Activated CD4-positive, alpha-beta T cell treated with anti-CD3 and anti-CD28 coated beads, Interleukin-2, amount 50 U/mL, for 24 hours (primary cell): ENCODE measurements at regions not wholly inside any gene's neighbourhood (a gene's known extent, or its start where the extent isn't known, plus 50 kb on each side); places are given as distances from the start of the nearest gene placed in this dataset.
"Not testable (repeated sequence)": the region's sequence is repeated elsewhere in the genome, so short reads cannot be mapped to it uniquely, and the experiment has no call there.

ENCODE experiments used
- DNase-seq, 2 donors: peaks; one replicate each; pipeline ENCODE4 v3.0.0-alpha.2; 2020; ENCODE audit warnings: low read depth in 1 of 2, low spot score in 1 of 2

DNA sequence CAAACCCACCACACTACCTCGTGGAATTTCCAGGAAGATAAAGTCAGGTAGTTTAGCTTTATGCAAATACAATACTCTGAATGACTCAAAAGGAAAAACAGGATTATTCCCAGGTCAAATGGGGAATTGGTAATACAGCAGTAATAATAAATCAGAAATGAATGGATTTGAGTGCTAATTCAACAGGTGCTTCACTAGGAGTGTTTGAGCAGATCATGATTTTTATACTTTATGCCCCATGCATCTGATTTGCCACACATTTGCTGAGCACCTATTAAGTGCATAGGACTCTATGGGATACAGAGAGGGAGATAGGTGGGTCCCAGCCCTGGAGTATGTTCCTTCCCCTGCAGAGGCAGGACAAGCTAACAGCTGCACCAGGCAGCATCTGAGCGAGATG is 381.4 kb upstream of the PODXL start:
- no peak for DNase-seq

DNA sequence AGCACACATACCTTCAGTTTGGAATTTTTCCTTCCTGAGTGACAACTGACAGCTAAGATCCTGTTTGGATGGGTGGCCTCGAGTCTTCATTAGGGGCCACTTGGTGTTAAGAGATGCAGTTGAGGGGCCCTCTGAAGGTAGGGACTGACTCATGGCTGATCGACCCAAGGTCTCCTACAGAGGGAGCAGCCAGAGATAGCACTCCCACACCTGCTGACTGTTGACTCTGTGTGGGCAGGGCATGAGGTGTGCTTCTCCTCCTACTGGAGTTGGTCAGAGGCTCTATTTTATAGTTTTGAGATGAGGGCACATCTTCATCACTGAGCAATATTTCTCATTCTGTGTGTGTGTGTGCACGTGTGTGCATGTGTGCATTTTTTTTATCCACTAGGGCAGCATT is 378.8 kb upstream of the PODXL start:
- no peak for DNase-seq

DNA sequence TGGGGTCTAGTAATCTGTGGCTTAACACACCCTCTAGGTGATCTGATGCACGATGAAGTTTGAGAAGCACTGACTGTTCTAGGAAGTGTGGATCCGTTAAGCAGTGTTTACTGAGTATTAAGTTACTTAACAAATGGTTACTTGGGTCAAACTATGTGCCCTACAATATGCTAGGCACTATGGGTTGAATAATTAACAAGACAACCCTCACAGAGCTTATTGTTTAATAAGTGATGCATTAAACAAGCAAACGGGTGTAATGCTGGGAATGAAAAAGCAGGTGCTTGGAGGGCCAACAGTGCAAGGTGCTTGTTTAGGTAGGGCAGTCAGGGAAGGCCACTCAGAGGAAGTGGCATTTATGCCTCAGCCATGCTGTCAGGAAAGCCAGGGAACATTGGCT is 378.0 kb upstream of the PODXL start:
- no peak for DNase-seq

DNA sequence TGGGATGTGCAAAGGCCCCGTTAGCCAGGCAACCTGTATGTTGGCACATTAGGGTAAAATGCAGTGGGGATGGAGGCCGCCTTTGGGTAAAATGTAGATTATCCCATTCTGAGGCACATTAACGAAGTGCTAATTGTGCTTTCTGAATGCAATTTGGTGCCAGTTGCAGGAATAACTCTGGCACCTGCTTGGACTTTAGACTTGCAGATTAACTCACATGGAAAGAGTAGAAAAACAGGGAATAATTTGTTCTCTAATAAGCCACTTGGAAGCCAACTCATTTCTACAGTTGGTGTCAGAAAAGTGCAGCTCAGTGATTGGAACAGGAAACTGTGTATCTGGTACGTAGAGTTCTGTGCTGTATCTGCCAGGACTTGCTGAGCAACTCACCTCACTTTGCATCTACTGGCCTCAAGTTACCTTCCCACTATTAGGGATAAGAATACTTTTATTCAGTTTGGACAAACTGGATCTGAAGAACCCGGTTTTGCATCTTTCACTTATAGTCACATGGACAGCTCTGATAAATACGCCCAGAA is 377.4 kb upstream of the PODXL start:
- no peak for DNase-seq

DNA sequence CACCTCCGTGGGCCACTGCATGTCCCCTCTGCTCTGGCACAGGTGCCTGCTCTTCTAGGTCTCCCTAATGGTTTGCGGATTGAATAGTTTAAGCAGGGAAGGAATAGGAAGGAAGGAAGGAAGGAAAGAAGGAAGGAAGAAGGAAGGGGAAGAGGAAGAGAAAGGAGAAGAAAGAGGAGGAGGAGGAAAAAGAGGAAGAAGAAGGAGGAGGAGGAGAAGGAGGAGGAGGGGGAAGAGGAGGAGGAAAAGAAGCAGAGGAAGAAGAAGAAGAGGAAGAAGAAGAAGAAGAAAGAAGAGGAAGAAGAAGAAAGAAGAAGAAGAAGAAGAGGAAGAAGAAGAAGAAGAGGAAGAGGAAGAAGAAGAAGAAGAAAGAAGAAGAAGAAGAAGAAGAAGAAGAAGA is 376.8 kb upstream of the PODXL start:
- not testable (repeated sequence) for DNase-seq

DNA sequence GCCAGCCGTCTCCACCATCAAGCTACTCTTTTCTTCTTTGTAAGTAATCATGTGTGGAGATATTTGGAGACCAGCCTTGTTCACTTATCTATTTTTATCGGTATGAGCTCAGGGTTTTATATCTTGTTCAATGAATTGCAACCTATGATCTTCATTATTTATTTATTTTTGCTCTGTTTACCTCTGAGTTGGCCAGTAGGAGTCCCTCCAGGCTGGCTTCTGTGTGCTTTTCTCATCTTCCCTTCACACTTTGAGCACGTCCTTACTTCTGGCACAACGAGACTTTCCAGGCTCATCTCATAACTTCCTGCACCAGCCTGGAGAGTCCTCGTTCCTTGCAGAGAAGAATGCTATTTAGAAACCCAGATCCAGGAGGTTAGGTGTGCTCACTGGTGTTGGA is 375.8 kb upstream of the PODXL start:
- DNase-seq: no peak

DNA sequence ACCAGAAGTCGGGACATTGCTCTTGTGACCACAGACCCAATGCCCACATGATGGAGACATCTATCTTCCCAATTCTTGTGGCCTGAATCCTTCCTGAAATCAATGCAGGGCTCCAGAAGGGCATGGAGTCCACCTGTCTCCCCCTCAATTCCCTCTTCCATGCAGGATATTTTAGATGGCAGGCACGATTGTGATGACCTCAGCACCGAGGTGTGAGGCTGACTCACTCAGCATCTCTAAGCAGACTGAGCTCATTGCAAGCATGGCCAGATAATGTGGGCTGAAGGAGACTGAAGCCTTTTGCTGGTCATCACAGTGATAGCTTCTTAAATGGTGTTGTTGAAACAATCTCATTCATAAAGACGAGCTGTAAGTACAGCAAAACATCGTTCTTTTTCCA is 374.9 kb upstream of the PODXL start:
- DNase-seq: no peak

DNA sequence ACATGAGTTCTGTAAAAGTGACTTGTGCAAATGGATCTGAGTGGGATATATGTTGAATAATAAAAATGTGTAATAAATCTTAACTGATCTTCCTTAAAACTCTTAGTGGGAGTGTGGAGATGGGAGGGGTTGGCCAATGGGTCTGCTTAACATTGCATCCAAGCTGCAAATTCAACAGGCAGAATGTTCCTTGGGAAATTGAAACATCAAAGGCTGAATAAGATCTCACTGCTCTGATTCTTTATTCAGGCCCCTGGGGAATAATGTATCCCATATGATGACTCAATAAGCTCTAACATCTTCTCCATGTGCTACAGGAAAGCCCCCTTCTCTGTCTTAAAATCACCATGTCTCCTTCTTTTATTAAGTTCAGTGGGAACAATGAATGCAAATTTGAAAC is 373.2 kb upstream of the PODXL start:
- DNase-seq: no peak

DNA sequence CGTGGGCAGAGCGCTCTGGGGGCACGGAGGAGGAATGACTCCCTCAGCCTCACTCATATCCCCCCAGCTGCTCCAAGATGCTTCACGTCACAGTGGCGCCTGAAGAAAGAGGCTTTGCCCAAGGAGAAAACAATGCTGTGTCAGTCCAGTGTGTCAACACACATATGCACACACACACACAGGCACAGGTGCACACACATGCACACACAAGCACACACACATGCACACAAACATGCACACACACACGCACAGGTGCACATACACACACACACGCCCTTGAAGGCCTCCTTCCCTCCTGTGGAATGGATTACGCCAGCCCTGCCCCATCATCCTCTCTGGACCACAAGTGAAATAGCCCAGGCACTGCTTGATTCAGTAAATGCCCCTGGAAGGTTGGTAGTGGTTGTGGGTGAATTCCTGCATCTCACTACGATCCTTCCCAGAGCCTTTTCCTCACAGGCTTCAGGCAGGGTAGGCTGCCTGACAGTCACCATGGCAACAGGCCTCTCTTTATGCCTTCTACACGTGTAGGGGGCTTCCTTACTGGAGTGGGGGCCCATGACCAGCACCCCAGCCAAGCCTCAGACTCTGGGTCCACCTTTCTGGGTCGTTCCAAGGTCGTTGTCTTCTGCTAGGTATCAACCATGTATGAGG is 371.5 kb upstream of the PODXL start:
- no peak for DNase-seq

DNA sequence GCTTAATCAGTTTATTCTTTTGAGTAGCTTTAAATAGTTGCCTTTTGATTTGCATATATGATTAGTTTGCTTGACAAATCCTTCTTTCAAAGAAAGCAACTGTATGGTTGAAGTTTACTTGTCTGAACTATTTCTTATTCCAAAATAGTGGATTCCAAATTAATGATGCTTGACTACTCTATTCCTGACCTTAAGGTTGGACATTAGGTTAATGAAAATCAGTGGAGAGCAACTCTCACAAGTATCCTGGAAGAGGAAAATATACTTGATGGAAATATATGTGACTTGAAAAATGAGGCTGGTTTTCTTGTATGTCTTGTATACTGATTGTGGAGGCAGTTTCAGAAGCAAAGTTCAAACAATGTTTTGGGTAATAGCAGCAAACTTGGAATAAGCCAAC is 369.2 kb upstream of the PODXL start:
- no peak for DNase-seq

DNA sequence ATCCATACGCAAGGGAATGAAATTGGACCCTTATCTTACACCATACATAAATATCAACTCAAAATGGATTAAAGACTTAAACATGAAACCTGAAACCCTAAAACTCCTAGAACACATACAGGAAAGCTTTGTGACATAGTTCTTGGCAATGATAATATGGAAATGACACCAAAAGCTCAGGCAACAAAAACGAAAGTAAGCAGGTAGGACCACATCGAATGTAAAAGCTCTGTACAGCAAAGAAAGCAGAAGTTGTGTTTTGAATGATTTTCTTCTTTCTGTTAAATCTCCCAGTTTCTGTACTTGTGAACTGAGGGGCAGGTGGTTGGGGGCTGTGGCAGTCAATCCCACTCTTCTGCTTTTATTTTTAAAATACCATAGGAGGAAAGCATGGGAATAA is 368.4 kb upstream of the PODXL start:
- no peak for DNase-seq

DNA sequence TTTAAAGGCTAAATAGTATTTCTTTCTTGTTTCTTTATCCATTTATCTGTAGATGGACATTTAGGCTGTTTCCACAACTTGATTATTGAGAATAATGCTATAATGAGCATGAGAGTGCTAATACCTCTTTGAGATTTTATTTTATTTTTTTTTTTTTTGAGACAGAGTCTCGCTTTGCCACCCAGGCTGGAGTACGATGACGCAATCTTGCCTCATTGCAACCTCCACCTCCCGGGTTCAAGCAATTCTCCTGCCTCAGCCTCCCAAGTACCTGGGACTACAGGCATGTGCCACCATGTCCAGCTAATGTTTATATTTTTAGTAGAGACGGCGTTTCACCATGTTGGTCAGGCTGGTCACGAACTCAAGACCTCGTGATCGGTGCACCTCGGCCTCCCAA is 366.5 kb upstream of the PODXL start:
- DNase-seq: not testable (repeated sequence)

DNA sequence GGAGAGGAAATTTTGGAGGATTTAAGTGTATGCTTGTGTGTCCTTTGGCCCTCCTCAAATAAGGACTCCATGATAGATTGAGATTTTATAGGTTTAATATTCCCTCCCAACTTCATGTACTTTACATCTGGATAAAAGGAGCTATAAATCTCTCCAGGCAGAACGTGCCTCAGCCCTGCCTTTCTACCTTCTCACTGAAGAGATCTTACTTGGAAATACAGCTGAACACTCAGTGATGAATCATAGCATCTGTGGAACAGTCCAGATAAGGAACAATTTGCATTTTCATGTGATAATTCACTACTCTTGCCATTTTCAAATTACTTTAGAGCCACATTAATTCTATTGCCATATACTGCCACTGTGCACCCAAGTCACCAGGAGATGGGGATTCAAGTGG is 364.6 kb upstream of the PODXL start:
- no peak for DNase-seq

DNA sequence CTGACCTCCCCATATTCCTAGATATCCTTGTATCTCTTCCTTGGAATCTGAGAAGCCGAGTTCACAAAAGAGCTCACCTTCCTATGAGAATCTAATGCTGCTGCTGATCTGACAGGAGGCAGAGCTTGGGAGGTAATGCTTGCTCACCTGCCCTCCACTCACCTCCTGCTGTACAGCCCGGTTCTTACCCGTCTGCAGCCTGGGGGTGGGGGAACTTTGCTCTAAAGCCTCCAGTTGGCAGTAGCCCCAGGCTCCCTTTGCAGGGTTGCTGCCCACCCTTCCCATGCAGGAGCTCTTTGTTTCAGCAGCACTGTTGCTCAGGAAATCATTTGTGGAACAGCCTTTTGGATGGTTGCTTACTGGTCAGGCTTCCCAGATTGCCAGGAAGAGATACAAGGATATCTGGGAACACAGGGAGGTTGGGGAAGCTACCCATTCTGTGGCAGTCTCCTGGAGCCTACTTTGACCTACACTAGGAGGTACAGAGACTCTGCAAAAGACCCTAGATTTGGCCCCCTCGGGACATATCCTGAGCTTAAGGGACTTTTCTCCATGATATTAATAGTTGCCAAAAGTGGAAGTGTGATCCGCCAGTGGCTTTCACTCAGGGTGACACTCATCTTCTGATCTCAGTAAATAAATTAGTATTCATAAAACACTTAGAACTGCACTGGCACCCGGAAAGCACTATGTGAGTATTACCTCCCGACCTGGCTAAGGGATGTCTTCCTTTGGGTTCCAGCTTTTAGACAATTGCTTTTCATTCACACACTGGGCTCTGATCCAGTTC is 363.7 kb upstream of the PODXL start:
- no peak for DNase-seq

DNA sequence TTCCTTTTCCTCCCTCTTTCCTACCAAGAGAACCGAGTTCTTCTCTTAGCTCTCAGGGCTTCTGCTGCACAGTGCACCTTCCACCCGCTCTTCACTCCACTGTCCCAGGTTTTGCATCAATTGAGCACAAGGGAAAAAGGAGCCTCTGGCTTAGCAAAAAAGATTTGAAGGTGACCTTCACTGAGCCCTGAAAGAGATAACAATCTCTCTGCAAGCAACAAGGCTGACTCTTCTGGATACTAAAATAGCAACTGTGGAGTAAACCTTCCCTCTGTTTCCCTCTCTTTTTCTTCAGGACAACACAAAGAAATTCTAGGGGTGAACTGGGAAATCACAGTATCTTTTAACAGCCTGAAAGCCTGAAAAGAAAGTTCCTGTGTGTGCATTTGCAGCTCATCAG is 354.7 kb upstream of the PODXL start:
- no peak for DNase-seq

DNA sequence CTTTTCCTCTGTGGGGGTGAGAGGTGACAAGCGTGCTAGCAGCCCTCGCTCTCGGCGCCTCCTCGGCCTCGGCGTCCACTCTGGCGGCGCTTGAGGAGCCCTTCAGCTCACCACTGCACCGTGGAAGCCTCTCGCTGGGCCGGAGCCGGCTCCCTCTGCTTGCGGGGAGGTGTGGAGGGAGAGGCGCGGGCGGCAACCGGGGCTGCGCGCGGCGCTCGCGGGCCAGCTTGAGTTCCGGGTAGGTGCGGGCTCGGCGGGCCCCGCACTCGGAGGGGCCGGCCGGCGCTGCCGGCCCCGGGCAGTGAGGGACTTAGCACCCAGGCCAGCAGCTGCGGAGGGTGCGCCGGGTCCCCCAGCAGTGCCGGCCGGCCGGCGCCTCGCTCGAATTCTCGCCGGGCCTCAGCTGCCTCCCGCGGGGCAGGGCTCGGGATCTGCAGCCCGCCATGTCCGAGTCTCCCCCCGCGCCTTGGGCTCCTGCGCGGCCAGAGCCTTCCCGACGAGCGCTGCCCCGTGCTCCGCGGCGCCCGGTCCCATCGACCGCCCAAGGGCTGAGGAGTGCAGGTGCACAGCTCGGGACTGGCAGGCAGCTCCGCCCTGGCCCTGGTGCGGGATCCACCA is 352.8 kb upstream of the PODXL start:
- DNase-seq: no peak

DNA sequence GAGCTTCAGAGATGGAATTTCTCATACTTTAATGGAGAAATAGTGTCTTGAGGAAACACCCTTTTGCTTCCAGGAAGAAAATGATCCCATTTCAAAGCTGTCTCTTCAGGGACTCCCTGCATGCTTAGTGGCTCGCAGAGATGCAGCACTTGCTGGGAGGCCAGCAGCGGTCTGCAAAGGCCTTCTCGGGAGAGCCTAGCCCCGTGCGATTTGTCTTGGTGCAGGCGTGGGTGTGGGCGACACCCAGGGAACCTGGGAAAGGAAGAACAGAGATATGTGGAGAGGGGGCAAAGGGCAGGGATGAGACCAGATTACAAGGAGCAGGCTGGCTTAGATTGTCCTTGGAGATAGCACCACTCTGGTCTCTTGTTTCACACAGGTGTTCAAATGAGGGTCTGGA is 352.3 kb upstream of the PODXL start:
- DNase-seq: no peak

DNA sequence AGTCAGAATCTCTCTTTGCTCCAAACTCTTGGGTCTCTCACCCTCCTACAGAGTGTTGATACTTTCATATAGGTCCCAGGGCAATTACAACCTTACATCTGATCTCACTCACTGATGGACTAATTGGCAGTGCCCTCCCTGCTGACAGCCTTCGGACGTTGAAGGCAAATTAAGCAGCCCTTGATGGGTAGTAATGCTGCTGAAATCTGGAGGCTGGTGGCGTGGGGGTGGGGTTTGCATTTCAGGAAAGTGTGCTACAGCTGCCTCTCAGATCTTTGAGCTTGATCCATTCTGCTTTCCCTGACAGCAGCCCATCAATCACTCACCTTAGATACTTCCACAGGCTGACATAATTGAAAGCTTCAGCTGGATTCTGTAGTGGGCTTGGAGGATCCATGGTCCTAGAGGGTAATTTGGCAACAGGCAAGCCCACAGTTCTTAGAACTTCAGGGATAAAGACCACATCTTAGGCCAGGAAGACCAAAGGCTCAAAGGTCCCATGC is 349.1 kb upstream of the PODXL start:
- DNase-seq: no peak

DNA sequence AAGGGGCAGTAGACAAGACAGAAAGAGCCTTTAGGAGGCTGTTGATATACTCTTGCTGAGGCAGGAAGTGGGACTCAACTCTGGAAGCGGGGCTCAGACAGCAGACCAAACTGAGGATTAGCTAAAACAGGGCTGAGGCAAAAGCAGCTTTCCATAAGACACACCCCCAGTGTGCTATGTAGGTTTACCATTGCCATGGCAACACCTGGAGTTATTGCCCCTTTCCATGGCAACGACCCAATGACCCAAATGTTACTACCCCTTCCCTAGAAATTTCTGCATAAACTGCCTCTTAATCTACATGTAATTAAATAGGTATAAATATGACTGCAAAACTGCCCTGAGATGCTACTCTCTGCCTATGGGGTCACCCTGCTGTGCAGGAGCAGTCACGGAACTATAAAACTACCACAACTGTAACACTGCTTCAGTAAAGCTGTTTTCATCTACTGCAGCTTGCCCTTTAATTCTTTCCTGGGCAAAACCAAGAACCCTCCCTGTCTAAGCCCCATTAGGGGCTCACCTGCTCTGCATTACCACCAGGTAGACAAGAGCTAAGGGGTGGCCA is 348.4 kb upstream of the PODXL start:
- no peak for DNase-seq

DNA sequence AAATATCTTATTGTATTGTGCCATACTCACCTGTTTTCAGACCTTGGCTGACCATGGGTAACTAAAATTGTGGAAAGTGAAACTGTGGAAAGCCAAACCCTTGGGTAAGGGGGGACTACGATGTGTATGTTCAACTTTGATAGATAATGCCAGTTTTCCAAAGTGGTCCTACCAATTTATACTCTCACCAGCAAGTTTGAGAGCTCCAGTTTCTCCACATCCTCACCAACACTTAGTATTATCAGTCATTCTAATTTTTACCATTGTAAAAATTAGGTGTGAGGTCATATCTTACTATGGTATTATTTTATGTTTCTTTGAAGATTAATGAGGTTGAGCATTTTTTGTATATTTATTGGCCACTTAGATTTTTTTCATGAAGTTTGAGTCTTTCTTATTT is 346.9 kb upstream of the PODXL start:
- no peak for DNase-seq

DNA sequence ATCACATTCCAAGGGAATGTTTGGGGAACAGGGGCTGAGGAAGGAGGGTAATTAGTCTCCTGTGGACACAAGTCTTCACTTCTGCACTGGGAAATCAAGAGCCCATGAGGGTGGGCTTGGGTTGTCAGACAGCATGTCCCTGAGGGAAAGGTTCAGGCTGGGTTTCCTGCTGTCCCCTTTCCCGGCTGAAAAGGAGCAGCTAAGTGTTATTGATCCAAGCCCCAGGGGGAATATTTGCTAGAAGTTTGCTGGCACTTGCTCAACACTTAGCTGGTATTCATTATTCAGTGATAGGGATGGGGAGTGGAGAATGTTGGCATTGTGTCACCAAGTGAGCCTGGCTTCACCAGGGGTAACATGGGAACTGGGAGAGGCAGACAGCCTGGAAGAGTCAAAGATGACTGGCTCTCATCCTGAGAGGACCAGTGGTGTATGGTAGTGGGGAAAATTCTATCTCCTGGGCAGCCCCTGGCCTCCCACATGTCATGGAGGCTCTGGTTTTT is 344.4 kb upstream of the PODXL start:
- DNase-seq: no peak
